DND-41 (cell line): ENCODE measurements at regions not wholly inside any gene's neighbourhood (a gene's known extent, or its start where the extent isn't known, plus 50 kb on each side); places are given as distances from the start of the nearest gene placed in this dataset.

ENCODE experiments used
- ATAC-seq: fragments of 200-7000 bp; cut with Tn5 transposase; 3 replicates; pipeline ENCODE4 v1.9.1; 2021; ENCODE audit warnings: low read depth; ENCODE audit not compliant: insufficient read depth
- DNase-seq: peaks from one replicate; pipeline ENCODE4 v3.0.0-alpha.2; 2020
- H2AFZ ChIP-seq: 2 replicates; pipeline ENCODE4 v1.6.0; 2012; ENCODE audit warnings: low read depth, low read length
- H3K27ac ChIP-seq: 2 replicates; pipeline ENCODE4 v1.5.1; 2012; ENCODE audit warnings: low read length, inconsistent platforms
- H3K27me3 ChIP-seq: fragments of 200-600 bp; sonication (generic); 2 replicates; pipeline ENCODE4 v1.6.0; 2012; ENCODE audit warnings: low read length, mild to moderate bottlenecking, inconsistent platforms; ENCODE audit not compliant: insufficient read depth, poor library complexity
- H3K36me3 ChIP-seq: 2 replicates; pipeline ENCODE4 v1.5.1; 2012; ENCODE audit warnings: low read length, inconsistent platforms; ENCODE audit not compliant: insufficient read depth
- H3K4me1 ChIP-seq: 2 replicates; pipeline ENCODE4 v1.5.1; 2012; ENCODE audit warnings: mild to moderate bottlenecking, low read length; ENCODE audit not compliant: insufficient read depth
- H3K4me2 ChIP-seq: 2 replicates; pipeline ENCODE4 v1.6.0; 2012; ENCODE audit warnings: mild to moderate bottlenecking, moderate library complexity, low read length, inconsistent platforms; ENCODE audit not compliant: insufficient read depth
- H3K4me3 ChIP-seq, 2 experiments: fragments of 200-600 bp in 1 of 2; shearing (Covaris generic) in 1 of 2; 2 replicates each; pipeline ENCODE4 v1.5.1; 2012 to 2016; ENCODE audit warnings: inconsistent platforms in 2 of 2, low read length in 2 of 2, mild to moderate bottlenecking in 2 of 2, low read depth in 1 of 2, moderate library complexity in 1 of 2
- H3K79me2 ChIP-seq: 2 replicates; pipeline ENCODE4 v1.6.0; 2012; ENCODE audit warnings: low read length, inconsistent platforms; ENCODE audit not compliant: insufficient read depth
- H3K9ac ChIP-seq: 2 replicates; pipeline ENCODE4 v1.6.0; 2012; ENCODE audit warnings: low read depth, mild to moderate bottlenecking, inconsistent platforms, low read length, moderate library complexity
- H3K9me3 ChIP-seq: 2 replicates; pipeline ENCODE4 v1.5.1; 2012; ENCODE audit warnings: low read length, moderate library complexity, mild to moderate bottlenecking, inconsistent platforms; ENCODE audit not compliant: insufficient read depth, severe bottlenecking
- H4K20me1 ChIP-seq: 2 replicates; pipeline ENCODE4 v1.6.0; 2012; ENCODE audit warnings: low read length; ENCODE audit not compliant: insufficient read depth
- CTCF ChIP-seq: IDR thresholded peaks from 2 replicates; pipeline ENCODE4 v1.5.1; 2012; ENCODE audit warnings: borderline replicate concordance, low read length, moderate library complexity, mild to moderate bottlenecking; ENCODE audit not compliant: poor library complexity, severe bottlenecking; ENCODE audit errors: extremely low read depth
- EZH2 ChIP-seq: IDR thresholded peaks from 3 replicates; pipeline ENCODE4 v1.6.1; 2012; ENCODE audit warnings: borderline replicate concordance, low read depth, mild to moderate bottlenecking, moderate library complexity, low read length, inconsistent platforms; ENCODE audit not compliant: severe bottlenecking

GRCh38 chr3:166533740-166534139, 696.5 kb upstream of the BCHE start:
- ATAC-seq (no peak), DNase-seq (no peak)
- no peak overlapping the region for H3K4me3 ChIP-seq
- no peaks in the 10 kb centered on the region for H4K20me1 ChIP-seq
- H2AFZ ChIP-seq = no peak overlapping the region
- H3K4me2 ChIP-seq = no peak overlapping the region
- no peaks in the 10 kb centered on the region for H3K36me3 ChIP-seq
- H3K27me3 ChIP-seq = no peaks in the 10 kb centered on the region
- H3K9ac ChIP-seq = no peak overlapping the region
- no peaks in the 10 kb centered on the region for H3K4me1 ChIP-seq
- TF ChIP-seq EZH2 (no peak), CTCF (no peak)
- H3K27ac ChIP-seq = no peak overlapping the region
- H3K9me3 ChIP-seq = peaks cover 8% of the 10 kb centered on the region
- no peaks in the 10 kb centered on the region for H3K79me2 ChIP-seq

- TF ChIP-seq CTCF (no peak), EZH2 (no peak)
- no peak for ATAC-seq
- Histone ChIP-seq H3K27ac (no peak overlapping the region), H3K9ac (no peak overlapping the region), H3K4me2 (no peak overlapping the region), H2AFZ (no peak overlapping the region), H3K36me3 (no peaks in the 10 kb centered on the region), H3K79me2 (no peaks in the 10 kb centered on the region), H3K27me3 (no peaks in the 10 kb centered on the region), H3K4me3 (no peak overlapping the region), H4K20me1 (no peaks in the 10 kb centered on the region), H3K4me1 (no peaks in the 10 kb centered on the region), H3K9me3 (peaks cover 8% of the 10 kb centered on the region)
- DNase-seq = no peak
Measured at GRCh38 chr3:166531730-166532129, 694.5 kb upstream of the BCHE start.

GRCh38 chr3:166527325-166527724, 690.1 kb upstream of the BCHE start:
- Histone ChIP-seq H3K4me1 (no peaks in the 10 kb centered on the region), H3K4me2 (no peak overlapping the region), H4K20me1 (no peaks in the 10 kb centered on the region), H2AFZ (no peak overlapping the region), H3K27me3 (no peaks in the 10 kb centered on the region), H3K36me3 (no peaks in the 10 kb centered on the region), H3K9ac (no peak overlapping the region), H3K27ac (no peak overlapping the region), H3K79me2 (no peaks in the 10 kb centered on the region), H3K4me3 (no peak overlapping the region), H3K9me3 (peaks cover 8% of the 10 kb centered on the region)
- TF ChIP-seq CTCF (no peak), EZH2 (no peak)
- no peak for DNase-seq
- no peak for ATAC-seq

GRCh38 chr3:166526881-166527280, 689.7 kb upstream of the BCHE start:
- Histone ChIP-seq H3K36me3 (no peaks in the 10 kb centered on the region), H2AFZ (no peak overlapping the region), H3K9me3 (peaks cover 5% of the 10 kb centered on the region), H3K27ac (no peak overlapping the region), H3K4me3 (no peak overlapping the region), H4K20me1 (no peaks in the 10 kb centered on the region), H3K4me2 (no peak overlapping the region), H3K27me3 (no peaks in the 10 kb centered on the region), H3K9ac (no peak overlapping the region), H3K79me2 (no peaks in the 10 kb centered on the region), H3K4me1 (no peaks in the 10 kb centered on the region)
- DNase-seq (no peak), ATAC-seq (no peak)
- TF ChIP-seq CTCF = no peak
- no peak for TF ChIP-seq EZH2
